NCI-H1694 (cell line): ENCODE measurements at regions not wholly inside any gene's neighbourhood (a gene's known extent, or its start where the extent isn't known, plus 50 kb on each side); places are given as distances from the start of the nearest gene placed in this dataset.

Experiments used
- DNase-seq: peaks from one replicate; lab custom pipeline; 2025; lab: John Stamatoyannopoulos, UW

- DNase-seq: no peak
These were observed 605.0 kb downstream of the MTRR start for GRCh38 chr5:8473827-8474568.

DNA sequence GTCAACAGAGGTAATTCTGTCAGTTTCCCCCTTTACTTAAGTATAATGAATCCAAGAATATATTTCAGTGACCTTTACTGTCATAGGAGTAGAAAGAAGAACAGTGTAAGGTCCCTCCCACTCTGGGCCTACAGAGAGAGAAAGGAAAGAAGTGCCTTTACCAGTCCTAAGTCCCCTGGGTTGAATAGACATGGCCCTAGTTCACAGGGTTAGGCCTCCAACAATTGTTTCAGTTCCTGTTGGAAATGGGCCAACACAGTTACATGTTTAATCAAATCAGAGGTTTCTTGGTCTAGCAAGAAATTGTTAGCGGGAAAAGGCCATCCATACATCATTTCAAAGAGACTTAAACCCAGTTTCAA is 605.6 kb downstream of the MTRR start:
- DNase-seq: no peak

GRCh38 chr5:8478326-8478725 is 609.4 kb downstream of the MTRR start:
- no peak for DNase-seq

GRCh38 chr5:8481007-8481406 is 612.1 kb downstream of the MTRR start:
- DNase-seq: no peak

GRCh38 chr5:8491254-8491653 is 622.3 kb downstream of the MTRR start:
- DNase-seq: no peak

DNA sequence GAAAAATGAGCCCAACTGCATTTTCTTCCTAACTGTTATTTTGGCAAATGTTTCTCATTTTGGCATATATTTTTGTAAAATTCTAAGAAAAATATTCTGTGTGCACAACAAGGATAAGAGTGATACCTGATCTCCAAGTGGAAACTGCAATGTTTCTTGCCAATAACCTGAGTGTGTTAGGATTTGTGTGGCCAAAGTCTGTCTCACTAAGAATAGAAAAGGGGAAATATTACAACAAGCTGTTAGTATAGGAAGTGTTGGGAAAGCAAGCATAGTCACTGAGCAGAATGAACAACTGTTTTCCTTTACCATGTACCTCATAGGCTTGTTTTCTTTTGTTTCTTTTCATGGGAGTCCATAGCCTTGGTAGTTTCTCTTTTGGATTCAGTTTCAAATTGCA is 624.2 kb downstream of the MTRR start:
- no peak for DNase-seq

- no peak for DNase-seq
These were observed 631.5 kb downstream of the MTRR start for GRCh38 chr5:8500426-8500825.

- no peak for DNase-seq
These were observed 636.2 kb downstream of the MTRR start for GRCh38 chr5:8505196-8505595.

DNA sequence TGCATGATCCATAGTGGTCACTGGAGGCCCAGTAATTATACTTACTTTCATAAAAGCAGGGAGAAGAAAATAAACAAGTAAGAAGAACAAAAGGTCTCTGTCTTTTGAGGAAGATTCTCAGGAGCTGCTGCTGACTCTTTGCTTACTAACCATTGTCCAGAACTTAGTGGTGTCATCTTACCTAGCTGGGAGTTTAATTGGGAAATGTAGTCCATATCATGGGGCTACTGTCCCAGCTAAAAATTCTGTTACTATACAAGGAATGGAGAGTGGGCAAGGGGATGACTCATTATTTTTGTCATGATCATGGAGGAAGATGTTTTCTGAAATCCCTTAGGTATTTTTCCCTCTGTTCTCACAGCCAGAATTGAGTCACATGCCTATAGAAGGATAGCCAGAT is 639.3 kb downstream of the MTRR start:
- DNase-seq: no peak

- DNase-seq: no peak
These were observed 647.4 kb downstream of the MTRR start for GRCh38 chr5:8516356-8516755.

DNA sequence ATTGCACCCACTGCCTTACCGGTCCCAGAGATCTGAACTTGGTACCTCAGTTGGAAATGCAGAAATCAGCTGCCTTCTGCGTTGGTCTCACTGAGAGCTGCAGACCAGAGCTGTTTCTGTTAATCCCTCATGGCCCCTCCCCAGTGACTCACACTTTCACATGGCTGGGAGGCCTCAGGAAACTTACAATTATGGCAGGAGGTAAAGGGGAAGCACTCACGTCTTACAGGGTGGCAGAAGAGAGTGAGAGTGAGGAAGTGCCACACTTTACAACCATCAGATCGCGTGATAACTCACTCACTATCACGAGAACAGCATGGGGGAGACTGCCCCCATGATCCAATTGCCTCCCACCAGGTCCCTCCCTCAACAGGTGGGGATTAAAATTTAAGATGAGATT is 648.5 kb downstream of the MTRR start:
- no peak for DNase-seq

DNA sequence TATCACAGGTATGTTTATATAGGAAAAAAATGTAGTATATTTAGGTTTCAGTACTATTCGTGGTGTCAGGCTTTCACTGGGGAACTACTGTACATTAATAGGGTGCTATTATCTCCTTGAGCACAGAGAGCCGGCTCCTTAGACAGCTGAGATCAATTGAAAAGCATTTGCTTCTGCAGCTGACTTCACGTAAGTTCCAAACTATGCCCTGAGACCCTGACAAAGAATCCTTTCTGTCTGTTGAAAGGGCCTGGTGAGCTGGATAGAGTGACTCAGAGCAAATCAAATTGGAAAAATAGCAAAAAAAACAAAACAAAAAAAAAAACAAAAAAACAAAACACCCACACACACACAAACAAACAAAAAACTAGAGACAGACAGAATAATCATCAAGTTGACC is 652.0 kb downstream of the MTRR start:
- no peak for DNase-seq

- no peak for DNase-seq
These were observed 653.0 kb downstream of the MTRR start for GRCh38 chr5:8521991-8522390.

DNA sequence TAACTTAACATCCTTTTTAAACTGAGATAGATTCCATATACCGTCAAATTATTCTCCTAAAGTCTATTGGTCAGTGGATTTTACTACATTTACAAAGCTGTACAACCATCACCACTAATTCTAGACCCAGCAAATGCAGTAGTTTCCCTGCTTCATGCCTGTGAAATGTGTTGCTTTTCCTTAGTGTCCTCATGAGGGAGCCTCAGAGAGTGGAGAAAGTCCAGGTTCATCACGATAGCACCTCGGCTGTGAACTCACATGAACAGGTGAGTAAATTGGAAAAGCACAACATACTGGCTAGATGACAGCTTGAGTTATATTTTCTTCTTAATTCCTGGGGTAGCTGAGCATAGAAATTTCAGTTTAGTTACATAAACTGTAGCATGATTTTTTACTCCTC is 653.7 kb downstream of the MTRR start:
- no peak for DNase-seq

- DNase-seq: peak; percentile 36
These were observed 654.6 kb downstream of the MTRR start for GRCh38 chr5:8523501-8523900.

GRCh38 chr5:8525819-8526218 is 656.9 kb downstream of the MTRR start:
- DNase-seq: no peak

GRCh38 chr5:8528106-8528505 is 659.2 kb downstream of the MTRR start:
- DNase-seq: no peak

GRCh38 chr5:8538821-8539220 is 669.9 kb downstream of the MTRR start:
- no peak for DNase-seq

- DNase-seq: no peak
These were observed 671.4 kb downstream of the MTRR start for GRCh38 chr5:8540317-8540716.

GRCh38 chr5:8550921-8551320 is 682.0 kb downstream of the MTRR start:
- no peak for DNase-seq

GRCh38 chr5:8553364-8553763 is 684.4 kb downstream of the MTRR start:
- DNase-seq: no peak

GRCh38 chr5:8557728-8558127 is 688.8 kb downstream of the MTRR start:
- DNase-seq: no peak

DNA sequence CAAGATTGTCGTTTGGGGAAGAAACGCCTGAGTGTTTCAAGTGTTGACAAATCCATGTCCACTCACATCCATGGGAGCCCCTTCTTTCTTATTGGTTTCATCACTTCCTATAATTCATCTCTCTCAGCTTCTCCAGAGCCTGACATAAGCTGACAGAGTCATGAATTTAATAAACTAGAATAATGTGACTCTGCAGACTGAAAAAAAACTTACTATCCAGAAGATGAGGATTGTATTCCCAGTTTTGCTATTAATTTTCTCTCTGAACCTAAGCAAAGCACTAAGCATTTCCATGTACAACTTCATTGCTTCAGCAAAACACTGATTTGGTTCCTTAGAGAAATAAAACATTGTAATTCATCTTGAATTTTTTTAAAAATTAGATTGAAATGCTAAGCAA is 691.8 kb downstream of the MTRR start:
- no peak for DNase-seq

- no peak for DNase-seq
These were observed 692.4 kb downstream of the MTRR start for GRCh38 chr5:8561224-8561840.
